Coronary artery (tissue), 2 donors: ENCODE measurements at regions not wholly inside any gene's neighbourhood (a gene's known extent, or its start where the extent isn't known, plus 50 kb on each side); places are given as distances from the start of the nearest gene placed in this dataset.

ENCODE experiments used
- DNase-seq: peaks from one replicate; pipeline ENCODE4 v3.0.0-alpha.2; 2017; ENCODE audit warnings: low spot score
- H3K27ac ChIP-seq, 2 donors: fragments of 200-600 bp; sonication (generic); one replicate each; pipeline ENCODE4 v1.5.1; 2016 to 2019
- H3K4me3 ChIP-seq: fragments of 200-600 bp; sonication (generic); 2 replicates; pipeline ENCODE4 v1.5.1; 2016; ENCODE audit warnings: mild to moderate bottlenecking, moderate library complexity
- CTCF ChIP-seq: fragments of 200-600 bp; sonication (generic); IDR thresholded peaks from one replicate; pipeline ENCODE4 v1.5.1; 2019; ENCODE audit warnings: antibody characterized with exemption

DNA sequence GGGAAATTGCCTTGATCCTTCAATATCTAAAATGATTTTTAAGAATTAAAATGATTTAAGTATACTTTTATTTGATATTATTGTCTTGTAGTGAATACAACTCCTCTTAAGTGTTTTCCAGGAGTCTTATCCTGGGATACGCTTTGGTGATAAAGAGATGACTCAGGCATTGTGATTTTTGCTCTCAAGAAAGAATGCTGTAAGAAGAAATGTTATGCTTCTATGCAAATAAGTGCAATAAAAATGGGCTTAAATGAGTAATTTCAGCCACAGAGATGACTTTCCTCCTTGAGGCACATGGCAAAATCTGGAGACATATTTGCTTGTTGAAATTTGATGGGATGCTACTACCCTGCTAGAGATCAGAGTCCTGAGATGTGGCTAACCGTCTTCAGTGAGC lies 358.6 kb upstream of the BCHE start:
- TF ChIP-seq CTCF: no peak
- DNase-seq: no peak
- Histone ChIP-seq H3K4me3 (no peak overlapping the region), H3K27ac (no peak overlapping the region)

DNA sequence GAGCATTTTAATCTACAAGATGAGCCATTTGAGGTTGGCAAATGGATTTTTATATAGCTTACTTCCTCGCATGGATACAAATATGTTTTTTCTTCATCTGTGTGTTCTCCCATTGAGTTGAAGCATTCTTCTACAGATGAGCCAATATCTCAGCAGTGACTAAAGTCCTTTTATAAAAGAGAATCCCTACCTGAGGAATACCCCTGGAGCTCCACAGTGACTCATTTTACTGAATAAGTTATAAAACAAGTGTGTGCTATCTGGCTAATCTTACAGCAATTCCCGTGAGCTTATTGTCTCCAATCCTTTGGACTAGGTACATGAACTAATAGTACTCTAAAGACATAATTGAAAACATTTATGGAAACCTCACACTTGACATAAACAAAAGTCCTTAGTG lies 354.2 kb upstream of the BCHE start:
- DNase-seq: no peak
- Histone ChIP-seq H3K4me3 (no peak overlapping the region), H3K27ac (no peak overlapping the region)
- no peak for TF ChIP-seq CTCF

GRCh38 chr3:166190360-166190759 lies 353.1 kb upstream of the BCHE start:
- no peak for TF ChIP-seq CTCF
- Histone ChIP-seq H3K4me3 (no peak overlapping the region), H3K27ac (no peak overlapping the region)
- DNase-seq: no peak

GRCh38 chr3:166187237-166187636 lies 350.0 kb upstream of the BCHE start:
- no peak overlapping the region for H3K27ac ChIP-seq
- TF ChIP-seq CTCF: no peak
- DNase-seq: no peak

GRCh38 chr3:166186003-166186402 lies 348.8 kb upstream of the BCHE start:
- no peak for DNase-seq
- Histone ChIP-seq H3K27ac (no peak overlapping the region), H3K4me3 (no peak overlapping the region)
- no peak for TF ChIP-seq CTCF

More at GRCh38 chr3:166187237-166187636, 350.0 kb upstream of the BCHE start:
- no peak overlapping the region for H3K4me3 ChIP-seq

DNA sequence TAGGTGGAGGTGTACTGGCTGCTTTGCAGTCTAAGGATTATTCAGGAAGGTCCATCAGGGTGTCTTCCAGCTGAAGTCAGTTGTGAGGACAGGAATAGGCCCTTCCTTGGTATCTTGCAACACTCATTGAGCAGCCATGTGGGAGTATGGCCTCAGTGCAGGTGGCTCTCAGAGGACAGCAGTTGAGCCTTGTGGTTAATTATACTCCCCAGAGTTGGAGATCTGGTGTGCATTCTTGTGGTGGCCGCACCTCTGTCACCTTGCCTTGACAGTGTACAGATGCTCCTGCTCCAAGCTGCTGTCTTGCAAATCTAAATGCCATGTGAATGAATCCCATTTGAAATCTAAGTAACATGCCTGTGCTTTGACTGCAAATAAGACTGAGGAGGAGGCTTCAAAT lies 339.9 kb upstream of the BCHE start:
- H3K27ac ChIP-seq: no peak overlapping the region
- DNase-seq: no peak
- TF ChIP-seq CTCF: no peak

GRCh38 chr3:166171695-166172094 lies 334.5 kb upstream of the BCHE start:
- Histone ChIP-seq H3K4me3 (no peak overlapping the region), H3K27ac (no peak overlapping the region)
- DNase-seq: no peak
- TF ChIP-seq CTCF: no peak

More for the DNA sequence above, 339.9 kb upstream of the BCHE start:
- no peak overlapping the region for H3K4me3 ChIP-seq
